ENCODE measurements at regions not wholly inside any gene's neighbourhood (a gene's known extent, or its start where the extent isn't known, plus 50 kb on each side); places are given as distances from the start of the nearest gene placed in this dataset.

- H3K27me3 ChIP-seq, result no peaks in the 10 kb centered on the region
- TF ChIP-seq POLR2A (IDR thresholded peaks at IDR 0.05), result no peak
- TF ChIP-seq CTCF (IDR thresholded peaks at IDR 0.05), result no peak
- intact Hi-C loops (cut with DNase I), result no loop called here
- WGBS, 4 donors, result 60 to 78% (median 71%) methylated on average over 4 of the region's 4 CpGs
- H3K27ac ChIP-seq, result no peak overlapping the region
- no peaks in the 10 kb centered on the region for H3K4me1 ChIP-seq (replicated peaks in 1 of 2)
- H3K4me3 ChIP-seq, result no peak overlapping the region
- H3K36me3 ChIP-seq (replicated peaks in 1 of 2), result no peaks in the 10 kb centered on the region
- H3K9me3 ChIP-seq (replicated peaks in 1 of 3), result no peaks in the 10 kb centered on the region
- DNase-seq, result peak in 1 of 7 donors; percentile 15
Measured at GRCh38 chr2:146262606-146263005, 1582.2 kb upstream of the ACVR2A start.

- no peaks in the 10 kb centered on the region for H3K36me3 ChIP-seq (replicated peaks in 1 of 2)
- H3K4me1 ChIP-seq (replicated peaks in 1 of 2), result no peaks in the 10 kb centered on the region
- H3K4me3 ChIP-seq, result no peak overlapping the region
- WGBS, 4 donors, result 58 to 64% (median 63%) methylated on average over 5 of the region's 5 CpGs
- H3K27me3 ChIP-seq, result no peaks in the 10 kb centered on the region
- H3K9me3 ChIP-seq (replicated peaks in 1 of 3), result no peaks in the 10 kb centered on the region
- DNase-seq, result no peak
- intact Hi-C loops (cut with DNase I), result no loop called here
- H3K27ac ChIP-seq, result no peak overlapping the region
- no peak for TF ChIP-seq POLR2A (IDR thresholded peaks at IDR 0.05)
Measured at GRCh38 chr2:146260551-146260950, 1584.3 kb upstream of the ACVR2A start.

- H3K4me1 ChIP-seq (replicated peaks in 1 of 2), result no peaks in the 10 kb centered on the region
- intact Hi-C loops (cut with DNase I), result no loop called here
- no peak for DNase-seq
- H3K36me3 ChIP-seq (replicated peaks in 1 of 2), result no peaks in the 10 kb centered on the region
- no peak overlapping the region for H3K27ac ChIP-seq
- no peaks in the 10 kb centered on the region for H3K9me3 ChIP-seq (replicated peaks in 1 of 3)
- WGBS, 4 donors, result 65 to 80% (median 71%) methylated on average over 2 of the region's 2 CpGs
- no peak overlapping the region for H3K4me3 ChIP-seq
- no peaks in the 10 kb centered on the region for H3K27me3 ChIP-seq
- TF ChIP-seq CTCF (IDR thresholded peaks at IDR 0.05) (no peak), POLR2A (IDR thresholded peaks at IDR 0.05) (no peak)
Measured at GRCh38 chr2:146259816-146260215, 1585.0 kb upstream of the ACVR2A start.

GRCh38 chr2:146258071-146258470 lies 1586.8 kb upstream of the ACVR2A start:
- intact Hi-C loops (cut with DNase I), result no loop called here
- DNase-seq, result no peak
- TF ChIP-seq CTCF (IDR thresholded peaks at IDR 0.05) (no peak), POLR2A (IDR thresholded peaks at IDR 0.05) (no peak)
- no peaks in the 10 kb centered on the region for H3K36me3 ChIP-seq (replicated peaks in 1 of 2)
- H3K9me3 ChIP-seq (replicated peaks in 1 of 3), result no peaks in the 10 kb centered on the region
- no peak overlapping the region for H3K27ac ChIP-seq
- H3K4me3 ChIP-seq, result no peak overlapping the region
- H3K4me1 ChIP-seq (replicated peaks in 1 of 2), result no peaks in the 10 kb centered on the region
- no peaks in the 10 kb centered on the region for H3K27me3 ChIP-seq
- WGBS, 4 donors, result 60 to 62% (median 61%) methylated on average over 6 of the region's 6 CpGs

- intact Hi-C loops (cut with DNase I), result no loop called here
- Histone ChIP-seq H3K9me3 (replicated peaks in 1 of 3) (no peaks in the 10 kb centered on the region), H3K4me3 (no peak overlapping the region), H3K36me3 (replicated peaks in 1 of 2) (no peaks in the 10 kb centered on the region), H3K27me3 (no peaks in the 10 kb centered on the region), H3K27ac (no peak overlapping the region), H3K4me1 (replicated peaks in 1 of 2) (no peaks in the 10 kb centered on the region)
- no peak for DNase-seq
- 74 to 82% (median 74%) methylated on average over 2 of the region's 2 CpGs for WGBS, 4 donors
- TF ChIP-seq CTCF (IDR thresholded peaks at IDR 0.05) (no peak), POLR2A (IDR thresholded peaks at IDR 0.05) (no peak)
Measured at GRCh38 chr2:146252119-146252518, 1592.7 kb upstream of the ACVR2A start.
